RCC 7860 (cell line): ENCODE measurements at regions not wholly inside any gene's neighbourhood (a gene's known extent, or its start where the extent isn't known, plus 50 kb on each side); places are given as distances from the start of the nearest gene placed in this dataset.
A peak's percentile ranks its signal among the peaks of the same experiment; 100 is the strongest.
"Not testable (repeated sequence)": the region's sequence is repeated elsewhere in the genome, so short reads cannot be mapped to it uniquely, and the experiment has no call there.

Experiments
- DNase-seq: peaks from one replicate; pipeline ENCODE4 v3.0.0-alpha.2; 2015; ENCODE audit warnings: low spot score
- FAIRE-seq: peaks from 2 replicates; lab custom pipeline; 2012; peaks lifted over from hg19 to GRCh38; lab: Jason Lieb, UNC

DNA sequence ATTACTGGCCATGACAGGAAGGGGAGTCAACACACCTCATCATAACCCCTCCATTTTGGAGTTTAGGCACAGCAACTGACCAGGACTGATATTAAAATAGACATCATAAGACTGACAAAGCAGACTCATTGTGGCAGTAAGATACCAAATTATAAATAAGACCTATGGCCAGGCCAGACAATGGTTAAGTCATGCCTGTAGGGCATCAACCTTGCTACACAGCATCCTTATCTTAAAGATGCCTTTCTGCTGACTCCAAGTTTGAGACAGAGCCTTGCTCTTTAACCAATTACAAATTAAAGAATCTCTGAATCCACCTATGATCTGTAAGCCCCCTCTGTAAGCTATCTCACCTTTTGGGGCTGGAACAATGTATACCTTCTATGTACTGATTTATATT, 65.5 kb downstream of the VCX2 start:
- no peak for FAIRE-seq
- no peak for DNase-seq

DNA sequence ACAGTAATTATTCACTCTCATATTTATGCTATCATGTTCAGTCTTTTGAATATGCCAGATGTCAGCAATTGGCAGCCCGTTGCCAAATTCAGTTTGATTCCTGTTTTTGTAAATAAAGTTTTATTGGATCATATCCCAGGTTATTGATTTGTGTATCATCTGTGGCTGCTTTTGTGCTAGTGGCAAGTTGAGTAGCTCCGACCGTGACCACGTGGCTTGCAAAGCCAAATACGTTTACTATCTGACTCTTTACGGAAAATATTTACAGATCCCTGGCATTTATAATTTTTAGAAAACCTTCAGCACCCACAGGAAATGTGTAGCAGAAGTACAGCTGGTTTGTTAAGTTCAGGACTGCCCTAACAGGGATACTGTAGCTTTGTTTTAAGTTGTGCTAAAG, 67.4 kb downstream of the VCX2 start:
- FAIRE-seq = no peak
- DNase-seq = no peak

GRCh38 chrX:8091510-8091909, 79.6 kb downstream of the VCX2 start:
- FAIRE-seq = no peak
- DNase-seq = no peak

DNA sequence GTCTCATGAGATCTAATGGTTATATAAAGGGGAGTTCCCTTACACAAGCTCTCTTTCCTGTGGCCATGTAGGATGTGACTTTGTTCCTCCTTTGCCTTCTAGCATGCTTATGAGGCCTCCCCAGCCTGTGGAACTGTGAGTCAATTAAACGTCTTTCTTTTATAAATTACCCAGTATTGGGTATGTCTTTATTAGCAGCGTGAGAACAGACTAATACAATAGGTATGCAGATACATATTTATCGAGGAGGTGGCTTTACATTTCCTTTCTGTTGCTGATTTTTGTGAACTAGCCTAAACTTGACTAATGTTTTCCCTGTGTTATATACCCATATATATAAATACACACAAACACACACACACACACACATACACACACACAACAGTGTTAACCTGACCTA, 80.2 kb downstream of the VCX2 start:
- no peak for FAIRE-seq

DNA sequence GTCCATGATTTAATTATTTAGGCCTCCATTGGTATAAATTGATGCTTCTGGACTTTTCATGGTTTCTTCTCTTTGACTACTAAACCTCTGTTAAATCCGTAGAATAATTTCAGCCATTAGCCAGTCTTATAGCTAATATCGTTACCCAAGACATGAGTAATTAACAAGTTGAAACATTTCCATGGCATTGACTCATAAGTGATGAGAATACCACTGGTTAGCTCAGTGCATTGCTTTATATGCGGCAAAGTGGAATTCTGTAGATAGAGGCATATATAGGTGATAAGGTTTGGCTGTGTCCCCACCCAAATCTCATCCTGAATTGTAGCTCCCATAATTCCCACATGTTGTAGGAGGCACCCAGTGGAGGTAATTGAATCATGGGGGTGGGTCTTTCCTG, 80.6 kb downstream of the VCX2 start:
- no peak for FAIRE-seq
- DNase-seq = no peak

More for the DNA sequence above, 80.2 kb downstream of the VCX2 start:
- no peak for DNase-seq

DNA sequence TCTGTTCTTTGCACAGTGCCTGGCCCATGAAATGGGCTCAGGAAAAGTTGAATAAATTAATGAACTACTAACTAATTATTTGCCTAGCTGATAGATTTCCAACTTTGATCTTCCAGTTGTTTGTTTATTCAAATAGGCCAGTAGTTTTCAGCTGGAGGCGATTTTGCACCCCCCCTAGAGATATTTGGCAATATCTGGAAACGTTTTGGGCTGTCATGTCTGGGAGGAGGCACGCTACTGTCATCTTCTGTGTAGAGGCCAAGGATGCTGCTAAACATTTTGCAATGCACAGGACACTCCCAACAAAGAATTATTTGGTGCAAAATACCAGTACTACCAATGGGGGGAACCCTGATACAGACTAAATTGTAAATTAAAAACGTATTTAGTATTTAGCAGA, 81.9 kb downstream of the VCX2 start:
- FAIRE-seq = no peak
- no peak for DNase-seq

DNA sequence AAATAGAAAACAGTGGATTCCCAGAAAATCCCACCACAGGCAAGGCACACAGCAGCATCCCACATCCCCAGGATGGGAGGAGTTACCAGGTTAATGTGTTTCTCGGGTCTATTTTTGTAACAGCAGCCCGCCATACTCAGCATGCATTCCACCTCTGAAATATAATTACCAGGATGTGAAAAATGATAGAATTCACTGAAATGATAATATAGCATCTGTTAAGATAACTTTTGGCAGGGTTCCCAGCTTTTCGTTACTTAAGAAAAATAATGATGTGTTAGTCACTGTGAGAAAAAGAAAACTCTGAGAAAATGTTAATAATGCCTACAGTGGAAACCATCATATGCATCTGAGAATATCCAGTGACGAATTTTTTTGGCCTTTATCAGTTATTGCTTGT, 87.1 kb downstream of the VCX2 start:
- DNase-seq = no peak
- FAIRE-seq = no peak

GRCh38 chrX:8083286-8083685, 87.8 kb downstream of the VCX2 start:
- DNase-seq (no peak), FAIRE-seq (no peak)

DNA sequence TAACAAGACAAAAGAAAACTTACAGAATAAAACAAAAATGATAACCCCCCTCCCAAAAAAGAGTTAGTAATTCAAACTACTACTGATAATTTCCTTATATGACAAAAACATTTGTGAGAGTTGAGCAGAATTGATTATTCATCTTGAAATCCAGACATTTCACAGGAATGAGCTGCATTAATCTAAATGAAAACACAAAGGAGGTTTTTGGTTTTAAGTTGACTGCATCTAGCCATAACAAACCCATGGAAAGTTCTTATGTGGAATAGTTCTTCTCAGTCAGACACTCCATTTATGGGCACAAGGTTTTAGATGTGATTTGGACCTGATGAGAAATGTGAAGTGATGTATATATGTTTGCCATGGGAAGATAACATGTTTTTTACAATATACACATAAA, 95.4 kb downstream of the VCX2 start:
- no peak for FAIRE-seq
- no peak for DNase-seq

- DNase-seq = peak; percentile 31
- no peak for FAIRE-seq
These were observed 103.2 kb downstream of the VCX2 start for GRCh38 chrX:8067754-8068462.

GRCh38 chrX:8052909-8053308, 118.2 kb downstream of the VCX2 start:
- DNase-seq (no peak), FAIRE-seq (no peak)

- no peak for DNase-seq
- no peak for FAIRE-seq
These were observed 121.2 kb downstream of the VCX2 start for GRCh38 chrX:8049827-8050226.

DNA sequence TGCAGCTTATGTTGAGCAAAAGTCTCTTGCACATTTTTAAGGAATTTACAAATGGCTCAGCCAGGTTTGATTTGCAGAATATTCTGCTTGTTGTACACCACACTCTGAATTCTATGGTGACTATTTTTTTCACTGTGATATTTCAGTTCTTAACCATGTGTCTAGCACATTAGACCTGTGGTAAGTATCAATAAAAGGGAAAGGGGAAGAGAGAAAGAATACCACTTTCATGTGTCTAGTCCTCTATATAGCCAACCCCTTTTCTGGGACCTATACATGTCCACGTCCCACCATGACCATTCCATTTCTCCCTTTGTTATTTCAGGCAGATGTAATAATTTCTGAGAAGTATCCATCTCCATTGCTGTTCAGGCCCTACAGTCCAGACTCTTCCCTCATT, 121.3 kb upstream of the PNPLA4 start:
- DNase-seq = no peak
- FAIRE-seq = no peak

- no peak for DNase-seq
- FAIRE-seq = no peak
These were observed 117.7 kb upstream of the PNPLA4 start for GRCh38 chrX:8044947-8045346.

- DNase-seq (no peak), FAIRE-seq (no peak)
These were observed 116.3 kb upstream of the PNPLA4 start for GRCh38 chrX:8043546-8043945.

- FAIRE-seq (no peak), DNase-seq (no peak)
These were observed 115.9 kb upstream of the PNPLA4 start for GRCh38 chrX:8043121-8043520.

- DNase-seq (no peak), FAIRE-seq (no peak)
These were observed 115.1 kb upstream of the PNPLA4 start for GRCh38 chrX:8042304-8042703.

DNA sequence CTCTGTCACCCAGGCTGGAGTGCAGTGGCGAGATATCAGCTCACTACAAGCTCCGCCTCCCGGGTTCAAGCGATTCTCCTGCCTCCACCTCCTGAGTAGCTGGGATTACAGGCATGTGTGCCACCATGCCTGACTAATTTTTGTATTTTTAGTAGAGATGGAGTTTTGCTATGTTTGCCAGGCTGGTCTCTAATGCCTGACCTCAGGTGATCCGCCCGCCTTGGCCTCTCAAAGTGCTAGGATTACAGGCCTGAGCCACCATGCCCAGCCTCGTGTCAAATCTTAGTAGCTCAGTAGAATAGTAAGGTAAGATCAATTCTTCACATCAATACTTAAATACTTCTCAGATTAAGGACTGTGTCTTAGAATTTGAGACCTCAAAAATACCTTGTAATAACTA, 112.5 kb upstream of the PNPLA4 start:
- not testable (repeated sequence) for FAIRE-seq

DNA sequence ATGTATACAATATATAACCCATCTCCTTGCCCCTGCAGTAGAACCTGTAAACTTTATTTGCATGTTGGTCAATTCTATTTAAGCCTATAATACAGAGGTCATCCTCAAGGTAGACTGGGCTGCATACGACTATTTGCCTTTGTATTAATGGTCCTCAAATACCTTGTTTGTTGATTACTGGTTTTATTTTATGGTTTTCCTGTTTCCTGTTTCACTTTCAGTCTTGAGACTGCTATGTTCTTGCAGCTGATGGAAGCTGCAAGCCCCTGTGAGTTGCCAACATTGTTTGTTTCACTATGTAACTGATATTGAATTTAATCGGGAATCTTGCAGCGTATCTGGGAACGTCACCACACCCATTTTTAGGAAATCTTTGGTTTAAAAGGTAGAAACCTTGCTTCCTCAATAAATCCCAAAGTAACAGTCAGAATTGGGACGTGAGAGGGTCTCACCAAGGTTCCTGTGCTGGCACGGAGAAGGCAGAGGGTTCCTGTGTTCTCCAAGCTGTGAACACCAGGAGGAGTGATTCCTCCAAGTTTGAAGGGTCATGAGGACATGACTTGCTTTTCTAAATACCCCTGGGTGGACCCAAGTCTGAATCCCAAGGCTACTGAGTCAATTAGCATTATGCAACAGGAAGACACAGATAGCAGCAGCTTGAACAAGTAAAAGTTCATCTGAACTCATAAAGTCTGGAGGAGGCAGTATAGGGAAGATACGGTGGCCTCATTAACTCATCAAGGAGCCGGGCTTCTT, 110.6 kb upstream of the PNPLA4 start:
- no peak for DNase-seq
- no peak for FAIRE-seq

More for the DNA sequence above, 112.5 kb upstream of the PNPLA4 start:
- not testable (repeated sequence) for DNase-seq

DNA sequence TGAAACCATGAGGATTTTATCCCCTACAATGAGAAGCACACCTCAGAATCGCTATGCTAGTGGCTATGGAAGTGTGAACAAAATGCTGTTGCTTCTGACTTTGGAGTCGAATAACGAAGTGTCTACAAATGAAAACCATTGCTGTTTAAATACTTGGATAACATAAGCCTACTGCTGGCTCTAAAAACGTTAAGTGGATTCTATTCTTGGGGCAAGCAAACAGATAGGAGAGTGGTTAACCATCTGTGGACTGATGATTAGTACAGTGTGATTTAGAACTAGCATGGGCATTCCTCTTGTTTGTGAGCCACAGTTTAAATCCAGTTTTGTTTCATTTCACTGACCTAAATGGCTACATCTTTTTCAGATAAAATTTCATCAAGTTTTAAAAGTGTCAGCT, 109.7 kb upstream of the PNPLA4 start:
- FAIRE-seq (no peak), DNase-seq (no peak)

DNA sequence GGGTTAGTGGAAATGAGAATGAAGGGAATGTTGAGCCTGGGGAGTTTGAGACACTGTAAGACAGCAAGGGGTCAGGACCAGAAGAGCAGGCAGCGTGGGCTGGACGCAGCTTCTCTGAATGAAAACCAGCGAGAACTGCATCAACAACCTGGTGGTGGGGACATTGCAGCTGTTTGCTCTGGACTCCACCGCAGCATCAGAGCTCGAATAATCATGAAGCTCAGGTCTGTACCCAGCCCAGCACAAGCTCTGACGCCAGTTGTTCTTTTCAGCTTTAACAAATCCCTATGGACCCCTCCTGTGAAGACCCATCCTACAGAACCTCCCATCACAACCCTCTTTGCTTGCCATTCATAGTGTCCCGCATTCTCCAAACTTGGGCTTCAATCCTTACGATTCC, 106.8 kb upstream of the PNPLA4 start:
- FAIRE-seq (no peak), DNase-seq (no peak)

GRCh38 chrX:8033175-8033574, 106.0 kb upstream of the PNPLA4 start:
- DNase-seq (no peak), FAIRE-seq (no peak)

DNA sequence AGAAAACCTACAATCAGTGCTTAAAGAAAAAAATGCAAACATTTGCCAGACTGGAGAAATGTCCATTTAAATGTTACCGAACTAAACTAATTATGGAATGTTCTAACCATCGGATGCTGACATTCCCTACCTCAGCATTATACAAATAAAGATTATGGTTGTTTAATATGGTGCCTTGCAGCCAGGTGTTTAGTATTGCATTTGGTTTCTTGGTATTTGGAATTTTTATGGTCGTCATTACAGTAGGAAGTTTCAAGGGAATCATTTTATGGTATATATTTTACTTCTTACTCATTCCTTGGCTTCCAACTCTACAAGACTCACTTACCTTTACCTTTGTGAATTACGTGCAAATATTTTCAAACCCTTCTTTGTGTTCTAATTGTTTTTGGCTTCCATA, 103.1 kb upstream of the PNPLA4 start:
- DNase-seq = no peak

More for the DNA sequence above, 103.1 kb upstream of the PNPLA4 start:
- no peak for FAIRE-seq
